ENCODE measurements at regions not wholly inside any gene's neighbourhood (a gene's known extent, or its start where the extent isn't known, plus 50 kb on each side); places are given as distances from the start of the nearest gene placed in this dataset.

- intact Hi-C loops (cut with micrococcal nuclease; ENCODE audit: unreplicated experiment) = no loop called here
- H3K9me3 Mint-ChIP-seq (ENCODE audit: low read depth, unreplicated experiment) = no peaks in the 10 kb centered on the region
- H3K27me3 Mint-ChIP-seq (ENCODE audit: unreplicated experiment) = peaks cover 71% of the 10 kb centered on the region
- DNase-seq = no peak
- no peak overlapping the region for H3K4me3 Mint-ChIP-seq (ENCODE audit: low read depth, unreplicated experiment)
- TF ChIP-seq CTCF (IDR thresholded peaks at IDR 0.05; ENCODE audit: unreplicated experiment) = no peak
- BruUV-seq (replicated peaks) = no TSS peak
- no peaks in the 10 kb centered on the region for H3K4me1 Mint-ChIP-seq (ENCODE audit: low read depth, unreplicated experiment)
- H3K36me3 Mint-ChIP-seq (ENCODE audit: insufficient read depth, unreplicated experiment) = no peaks in the 10 kb centered on the region
- CTCF ChIA-PET = interaction anchor here (0.7 kb wide), 1 partner anchor 212 kb away, joined by 8 read pairs; no protein-coding TSS in a partner anchor
- no peak overlapping the region for H3K27ac Mint-ChIP-seq (ENCODE audit: unreplicated experiment)
Observed at GRCh38 chr16:55040366-55041086, 109.9 kb downstream of the IRX5 start.

- Mint-ChIP-seq H3K9me3 (ENCODE audit: low read depth, unreplicated experiment) (no peaks in the 10 kb centered on the region), H3K4me1 (ENCODE audit: low read depth, unreplicated experiment) (no peaks in the 10 kb centered on the region), H3K36me3 (ENCODE audit: insufficient read depth, unreplicated experiment) (no peaks in the 10 kb centered on the region), H3K27ac (ENCODE audit: unreplicated experiment) (no peak overlapping the region), H3K27me3 (ENCODE audit: unreplicated experiment) (peaks cover 82% of the 10 kb centered on the region), H3K4me3 (ENCODE audit: low read depth, unreplicated experiment) (no peak overlapping the region)
- no peak for TF ChIP-seq CTCF (IDR thresholded peaks at IDR 0.05; ENCODE audit: unreplicated experiment)
- no peak for DNase-seq
- CTCF ChIA-PET = no interaction called here
- no TSS peak for BruUV-seq (replicated peaks)
- intact Hi-C loops (cut with micrococcal nuclease; ENCODE audit: unreplicated experiment) = no loop called here
Observed at GRCh38 chr16:55041540-55042234, 111.0 kb downstream of the IRX5 start.

- no peak overlapping the region for H3K4me3 Mint-ChIP-seq (ENCODE audit: low read depth, unreplicated experiment)
- H3K27me3 Mint-ChIP-seq (ENCODE audit: unreplicated experiment) = peaks cover 82% of the 10 kb centered on the region
- no peak for TF ChIP-seq CTCF (IDR thresholded peaks at IDR 0.05; ENCODE audit: unreplicated experiment)
- no peaks in the 10 kb centered on the region for H3K36me3 Mint-ChIP-seq (ENCODE audit: insufficient read depth, unreplicated experiment)
- BruUV-seq (replicated peaks) = no TSS peak
- H3K9me3 Mint-ChIP-seq (ENCODE audit: low read depth, unreplicated experiment) = no peaks in the 10 kb centered on the region
- intact Hi-C loops (cut with micrococcal nuclease; ENCODE audit: unreplicated experiment) = no loop called here
- CTCF ChIA-PET = interaction anchor here (0.6 kb wide), 1 partner anchor 247 kb away, joined by 3 read pairs; no protein-coding TSS in a partner anchor
- H3K4me1 Mint-ChIP-seq (ENCODE audit: low read depth, unreplicated experiment) = no peaks in the 10 kb centered on the region
- DNase-seq = no peak
- H3K27ac Mint-ChIP-seq (ENCODE audit: unreplicated experiment) = no peak overlapping the region
Observed at GRCh38 chr16:55042556-55043432, 112.1 kb downstream of the IRX5 start.

- intact Hi-C loops (cut with micrococcal nuclease; ENCODE audit: unreplicated experiment) = no loop called here
- BruUV-seq (replicated peaks) = no TSS peak
- H3K9me3 Mint-ChIP-seq (ENCODE audit: low read depth, unreplicated experiment) = no peaks in the 10 kb centered on the region
- no peaks in the 10 kb centered on the region for H3K36me3 Mint-ChIP-seq (ENCODE audit: insufficient read depth, unreplicated experiment)
- CTCF ChIA-PET = interaction anchor here (0.6 kb wide), 1 partner anchor 85 kb away, joined by 4 read pairs; no protein-coding TSS in a partner anchor
- DNase-seq = no peak
- peaks cover 80% of the 10 kb centered on the region for H3K27me3 Mint-ChIP-seq (ENCODE audit: unreplicated experiment)
- no peak overlapping the region for H3K4me3 Mint-ChIP-seq (ENCODE audit: low read depth, unreplicated experiment)
- H3K27ac Mint-ChIP-seq (ENCODE audit: unreplicated experiment) = no peak overlapping the region
- no peak for TF ChIP-seq CTCF (IDR thresholded peaks at IDR 0.05; ENCODE audit: unreplicated experiment)
- no peaks in the 10 kb centered on the region for H3K4me1 Mint-ChIP-seq (ENCODE audit: low read depth, unreplicated experiment)
Observed at GRCh38 chr16:55043499-55043898, 112.8 kb downstream of the IRX5 start.
